OCI-LY7 (cell line): ENCODE measurements at regions not wholly inside any gene's neighbourhood (a gene's known extent, or its start where the extent isn't known, plus 50 kb on each side); places are given as distances from the start of the nearest gene placed in this dataset.

Source experiments
- CTCF ChIP-seq: fragments of 200-600 bp; sonication (generic); conservative IDR thresholded peaks from 2 replicates; pipeline ENCODE4 v1.5.1; 2014; ENCODE audit warnings: mild to moderate bottlenecking, antibody characterized with exemption, low read length, moderate library complexity, mixed read lengths
- EZH2phosphoT487 ChIP-seq: fragments of 200-600 bp; sonication (generic); IDR thresholded peaks from 2 replicates; pipeline ENCODE4 v1.6.1; 2018; ENCODE audit warnings: low read depth, borderline replicate concordance, mild to moderate bottlenecking, mixed run types, antibody characterized with exemption, low read length, moderate library complexity, mixed read lengths

- TF ChIP-seq CTCF (no peak), EZH2phosphoT487 (no peak)
Measured at GRCh38 chr3:116969646-116970045, 260.1 kb downstream of the TUSC7 start.
